ENCODE measurements at regions not wholly inside any gene's neighbourhood (a gene's known extent, or its start where the extent isn't known, plus 50 kb on each side); places are given as distances from the start of the nearest gene placed in this dataset.
A peak's percentile ranks its signal among the peaks of the same experiment; 100 is the strongest.

DNA sequence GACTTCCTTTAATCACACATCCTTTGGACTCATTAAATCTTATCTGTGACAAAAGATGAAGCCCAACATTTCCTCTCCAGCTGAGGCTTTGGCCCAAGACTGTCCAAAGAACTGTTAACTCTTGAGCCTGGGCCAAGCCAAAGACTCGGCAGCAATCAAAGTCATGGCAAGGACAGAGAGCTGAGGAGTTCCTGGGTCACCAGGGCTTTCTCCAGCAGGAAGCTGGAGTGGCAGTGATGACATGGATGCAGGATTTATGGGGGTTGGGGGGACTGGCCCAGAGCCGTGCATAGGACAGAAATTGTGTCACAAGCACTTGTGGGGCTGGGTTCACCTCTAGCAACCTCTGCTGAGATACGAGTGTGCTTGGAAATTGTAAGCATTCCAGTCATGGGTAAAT lies 440.3 kb downstream of the PLK2 start:
- Histone ChIP-seq H3K27me3 (ENCODE audit: low read depth) (no peaks in the 10 kb centered on the region), H3K36me3 (no peaks in the 10 kb centered on the region), H3K4me1 (peaks cover 39% of the 10 kb centered on the region), H3K4me3 (no peak overlapping the region), H3K27ac (replicated peaks) (peak overlapping the region; percentile 54), H3K9me3 (replicated peaks) (no peaks in the 10 kb centered on the region)
- DNase-seq = peak; percentile 69
- TF ChIP-seq, protein P1, sequence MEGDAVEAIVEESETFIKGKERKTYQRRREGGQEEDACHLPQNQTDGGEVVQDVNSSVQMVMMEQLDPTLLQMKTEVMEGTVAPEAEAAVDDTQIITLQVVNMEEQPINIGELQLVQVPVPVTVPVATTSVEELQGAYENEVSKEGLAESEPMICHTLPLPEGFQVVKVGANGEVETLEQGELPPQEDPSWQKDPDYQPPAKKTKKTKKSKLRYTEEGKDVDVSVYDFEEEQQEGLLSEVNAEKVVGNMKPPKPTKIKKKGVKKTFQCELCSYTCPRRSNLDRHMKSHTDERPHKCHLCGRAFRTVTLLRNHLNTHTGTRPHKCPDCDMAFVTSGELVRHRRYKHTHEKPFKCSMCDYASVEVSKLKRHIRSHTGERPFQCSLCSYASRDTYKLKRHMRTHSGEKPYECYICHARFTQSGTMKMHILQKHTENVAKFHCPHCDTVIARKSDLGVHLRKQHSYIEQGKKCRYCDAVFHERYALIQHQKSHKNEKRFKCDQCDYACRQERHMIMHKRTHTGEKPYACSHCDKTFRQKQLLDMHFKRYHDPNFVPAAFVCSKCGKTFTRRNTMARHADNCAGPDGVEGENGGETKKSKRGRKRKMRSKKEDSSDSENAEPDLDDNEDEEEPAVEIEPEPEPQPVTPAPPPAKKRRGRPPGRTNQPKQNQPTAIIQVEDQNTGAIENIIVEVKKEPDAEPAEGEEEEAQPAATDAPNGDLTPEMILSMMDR (IDR thresholded peaks at IDR 0.05; ENCODE audit: borderline replicate concordance) = no peak
- intact Hi-C loops (cut with micrococcal nuclease) = no loop called here

DNA sequence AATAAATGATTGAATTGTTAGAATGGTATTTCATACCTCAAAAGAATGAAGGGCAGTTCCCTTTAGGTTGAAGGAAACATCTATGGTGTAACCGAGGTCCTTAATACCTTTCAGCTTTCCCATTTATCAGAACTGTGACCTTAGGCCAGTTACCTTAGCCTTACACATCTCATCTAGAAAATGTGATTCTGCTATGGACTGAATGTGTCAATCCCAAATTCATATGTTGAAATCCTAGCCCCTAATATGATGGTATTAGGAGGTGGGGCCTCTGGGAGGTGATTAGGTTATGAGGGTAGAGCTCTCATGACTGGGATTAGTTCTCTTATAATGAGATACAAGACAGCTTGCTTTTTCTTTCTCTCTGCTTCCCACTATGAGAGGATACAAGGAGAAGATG lies 441.9 kb downstream of the PLK2 start:
- no peak overlapping the region for H3K27ac ChIP-seq (replicated peaks)
- H3K9me3 ChIP-seq (replicated peaks) = no peaks in the 10 kb centered on the region
- intact Hi-C loops (cut with micrococcal nuclease) = no loop called here
- no peaks in the 10 kb centered on the region for H3K36me3 ChIP-seq
- H3K4me3 ChIP-seq = no peak overlapping the region
- TF ChIP-seq, protein P1 (IDR thresholded peaks at IDR 0.05; ENCODE audit: borderline replicate concordance) = no peak
- H3K27me3 ChIP-seq (ENCODE audit: low read depth) = no peaks in the 10 kb centered on the region
- DNase-seq = no peak
- H3K4me1 ChIP-seq = peaks cover 39% of the 10 kb centered on the region

DNA sequence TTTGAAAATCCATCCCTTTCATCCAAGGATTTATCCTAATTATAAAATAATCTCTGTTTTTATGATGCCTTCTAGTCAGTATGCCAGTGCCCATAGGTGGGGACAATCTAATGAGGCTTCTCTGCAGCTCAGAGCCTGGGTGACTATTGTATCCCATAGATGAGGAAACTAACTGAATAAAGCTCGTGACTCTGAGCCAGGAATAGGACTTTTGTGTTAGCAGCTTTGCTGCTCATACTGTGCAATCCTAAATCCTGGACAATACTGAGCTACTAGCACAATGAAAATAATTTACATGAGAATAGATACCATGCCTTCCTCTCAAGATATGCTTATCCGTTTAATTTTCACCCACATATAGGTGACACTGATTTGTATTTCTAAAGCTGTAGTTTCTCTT lies 443.0 kb downstream of the PLK2 start:
- intact Hi-C loops (cut with micrococcal nuclease) = no loop called here
- Histone ChIP-seq H3K27ac (replicated peaks) (no peak overlapping the region), H3K4me3 (no peak overlapping the region), H3K27me3 (ENCODE audit: low read depth) (no peaks in the 10 kb centered on the region), H3K36me3 (no peaks in the 10 kb centered on the region), H3K9me3 (replicated peaks) (no peaks in the 10 kb centered on the region), H3K4me1 (peaks cover 32% of the 10 kb centered on the region)
- no peak for DNase-seq
- TF ChIP-seq, protein P1 (IDR thresholded peaks at IDR 0.05; ENCODE audit: borderline replicate concordance) = no peak

DNA sequence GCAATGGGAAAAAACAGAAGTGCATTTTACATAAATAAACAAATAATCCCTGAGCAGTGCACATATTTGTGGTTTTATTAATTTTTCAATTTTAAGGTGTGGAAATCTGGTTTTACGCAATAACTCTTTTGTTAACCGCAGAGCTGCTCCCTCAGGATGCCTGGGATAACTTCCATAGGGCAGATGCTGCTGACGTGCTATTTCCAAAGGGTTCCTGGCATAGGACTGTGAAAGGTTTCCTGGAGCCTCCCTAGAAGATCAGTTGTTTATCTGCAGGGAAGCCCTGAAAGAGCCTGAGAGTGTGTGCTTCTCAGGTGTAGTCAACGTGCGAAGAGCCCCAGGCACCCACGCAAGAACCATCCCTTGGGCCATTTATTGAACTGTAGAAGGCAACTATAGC lies 443.5 kb downstream of the PLK2 start:
- H3K4me3 ChIP-seq = no peak overlapping the region
- DNase-seq = no peak
- H3K36me3 ChIP-seq = no peaks in the 10 kb centered on the region
- no peak overlapping the region for H3K27ac ChIP-seq (replicated peaks)
- intact Hi-C loops (cut with micrococcal nuclease) = no loop called here
- no peaks in the 10 kb centered on the region for H3K27me3 ChIP-seq (ENCODE audit: low read depth)
- peaks cover 27% of the 10 kb centered on the region for H3K4me1 ChIP-seq
- TF ChIP-seq, protein P1 (IDR thresholded peaks at IDR 0.05; ENCODE audit: borderline replicate concordance) = no peak
- no peaks in the 10 kb centered on the region for H3K9me3 ChIP-seq (replicated peaks)

DNA sequence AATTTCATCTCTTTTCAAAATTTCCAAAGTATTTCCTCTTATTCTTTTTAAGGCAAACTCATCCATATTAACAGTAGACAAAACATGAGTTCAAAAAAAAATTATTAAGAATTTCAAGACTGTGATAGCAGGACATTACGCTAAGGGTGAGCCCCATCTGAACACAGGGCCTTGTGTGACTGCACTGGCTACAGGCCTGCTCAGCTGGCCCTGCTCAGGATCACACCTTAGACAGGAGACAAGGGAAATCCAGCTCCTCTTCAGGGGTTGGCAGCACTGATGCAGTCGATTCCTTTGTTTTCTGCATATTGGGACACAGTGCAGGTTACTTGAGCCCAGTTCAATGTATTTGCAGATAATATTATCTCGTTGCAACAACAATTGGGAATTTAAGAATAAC lies 444.7 kb downstream of the PLK2 start:
- TF ChIP-seq, protein P1 (IDR thresholded peaks at IDR 0.05; ENCODE audit: borderline replicate concordance) = no peak
- intact Hi-C loops (cut with micrococcal nuclease) = no loop called here
- no peaks in the 10 kb centered on the region for H3K36me3 ChIP-seq
- H3K9me3 ChIP-seq (replicated peaks) = no peaks in the 10 kb centered on the region
- DNase-seq = no peak
- no peak overlapping the region for H3K27ac ChIP-seq (replicated peaks)
- H3K4me3 ChIP-seq = no peak overlapping the region
- H3K4me1 ChIP-seq = peaks cover 19% of the 10 kb centered on the region
- H3K27me3 ChIP-seq (ENCODE audit: low read depth) = no peaks in the 10 kb centered on the region
